Panc1 (cell line): ENCODE measurements at regions not wholly inside any gene's neighbourhood (a gene's known extent, or its start where the extent isn't known, plus 50 kb on each side); places are given as distances from the start of the nearest gene placed in this dataset.

Source experiments
- CTCF ChIP-seq: fragments of 450-650 bp; IDR thresholded peaks from 2 replicates; pipeline ENCODE4 v1.5.1; 2017; ENCODE audit warnings: mild to moderate bottlenecking
- POLR2AphosphoS5 ChIP-seq: IDR thresholded peaks from 2 replicates; pipeline ENCODE4 v1.6.1; 2012; ENCODE audit warnings: mild to moderate bottlenecking, low read depth, low read length, moderate library complexity
- REST ChIP-seq, 2 experiments: IDR thresholded peaks; 2 replicates each; pipeline ENCODE4 v1.6.1; 2011 to 2012; ENCODE audit warnings: low read depth in 2 of 2, control low read depth in 1 of 2, low read length in 1 of 2, mild to moderate bottlenecking in 1 of 2, moderate library complexity in 1 of 2; ENCODE audit not compliant: insufficient read depth in 1 of 2
- SIN3A ChIP-seq: IDR thresholded peaks from 2 replicates; pipeline ENCODE4 v1.6.1; 2012; ENCODE audit warnings: low read depth, mild to moderate bottlenecking, low read length, moderate library complexity, borderline replicate concordance; ENCODE audit not compliant: insufficient read depth
- TCF7L2 ChIP-seq: IDR thresholded peaks from 2 replicates; pipeline ENCODE4 v1.6.1; 2011; ENCODE audit warnings: mild to moderate bottlenecking, low read depth, low read length, inconsistent platforms

- peak; percentile 82 for TF ChIP-seq CTCF
- no peak for TF ChIP-seq SIN3A
- TF ChIP-seq POLR2AphosphoS5: no peak
- TF ChIP-seq REST (IDR thresholded peaks at IDR 0.05; ENCODE audit: insufficient read depth in 1 of 2, low read depth in 2 of 2, low read length in 1 of 2): no peak
- no peak for TF ChIP-seq TCF7L2
Observed at GRCh38 chr1:165075725-165076370, 280.7 kb downstream of the LMX1A start.
